ENCODE measurements at regions not wholly inside any gene's neighbourhood (a gene's known extent, or its start where the extent isn't known, plus 50 kb on each side); places are given as distances from the start of the nearest gene placed in this dataset.
"Not testable (repeated sequence)": the region's sequence is repeated elsewhere in the genome, so short reads cannot be mapped to it uniquely, and the experiment has no call there.

DNA sequence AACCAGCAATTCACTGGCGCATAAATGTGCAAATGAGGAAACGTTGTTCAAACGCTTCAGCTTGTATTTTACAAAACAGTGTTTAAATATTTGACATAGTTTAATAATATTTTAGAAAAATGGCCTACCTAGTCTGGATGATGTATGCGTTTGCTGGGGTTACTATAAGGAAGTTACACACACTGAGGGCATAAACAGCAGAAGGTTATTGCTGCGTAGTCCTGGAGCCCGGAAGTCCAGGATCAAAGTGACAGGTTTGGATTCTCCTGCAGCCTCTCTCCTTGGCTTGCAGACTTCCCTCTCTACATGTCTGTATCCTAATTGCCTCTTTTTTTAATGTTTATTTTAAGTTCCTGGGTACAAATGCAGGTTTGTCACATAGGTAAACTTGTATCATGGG is 106.0 kb upstream of the PABPC3 start:
- not testable (repeated sequence) for H3K4me3 ChIP-seq (ENCODE audit: low read length); DNase-seq (ENCODE audit: low read depth, low spot score)

DNA sequence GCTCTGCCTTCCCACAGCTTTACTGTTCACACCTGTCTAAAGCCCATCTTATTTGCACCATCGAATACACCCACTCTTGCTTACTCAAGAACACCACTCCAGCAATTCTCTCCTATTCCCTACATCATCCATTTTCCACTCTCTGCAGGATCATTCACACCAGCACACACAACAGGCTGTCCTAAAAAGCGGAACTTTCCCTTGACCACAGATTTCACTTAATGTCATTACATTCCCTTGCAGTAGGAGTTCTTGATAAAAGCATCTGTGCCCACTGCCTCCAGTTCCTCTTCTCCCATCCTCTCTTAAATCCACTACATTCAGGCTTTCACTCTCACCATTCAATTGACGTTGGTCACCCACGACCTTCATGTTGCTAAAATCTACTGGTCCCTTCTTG is 103.0 kb upstream of the PABPC3 start:
- DNase-seq (ENCODE audit: low read depth, low spot score): not testable (repeated sequence)

DNA sequence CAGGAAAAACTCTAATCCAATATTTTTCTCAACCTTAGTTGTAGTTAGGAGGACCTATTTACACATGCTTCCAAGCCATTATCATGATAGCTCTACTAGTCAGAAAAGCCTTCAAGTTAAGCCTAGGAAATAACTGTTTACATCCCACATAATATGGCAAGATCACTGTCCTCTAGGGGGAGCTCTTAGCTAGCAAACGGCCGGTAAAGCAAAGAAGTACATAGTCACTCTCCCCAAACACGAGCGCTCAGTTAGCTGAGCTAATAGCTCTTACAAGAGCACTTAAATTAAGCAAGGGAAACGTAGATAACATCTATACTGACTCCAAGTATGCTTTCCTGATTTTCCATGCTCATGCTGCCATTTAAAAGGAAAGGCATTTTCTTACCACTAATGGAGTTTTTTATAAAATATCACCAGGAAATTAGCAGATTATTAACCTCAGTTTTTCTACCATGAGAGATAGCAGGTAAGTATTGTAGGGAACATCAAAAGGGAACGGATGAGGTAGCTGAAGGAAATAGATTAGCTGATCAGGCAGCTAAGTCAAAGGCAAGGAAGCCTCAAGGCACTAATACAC is 100.6 kb upstream of the PABPC3 start:
- peak; percentile 81 for DNase-seq (ENCODE audit: low read depth, low spot score)
- H3K4me3 ChIP-seq (ENCODE audit: low read length): no peak overlapping the region

More for the DNA sequence above, 103.0 kb upstream of the PABPC3 start:
- not testable (repeated sequence) for H3K4me3 ChIP-seq (ENCODE audit: low read length)

DNA sequence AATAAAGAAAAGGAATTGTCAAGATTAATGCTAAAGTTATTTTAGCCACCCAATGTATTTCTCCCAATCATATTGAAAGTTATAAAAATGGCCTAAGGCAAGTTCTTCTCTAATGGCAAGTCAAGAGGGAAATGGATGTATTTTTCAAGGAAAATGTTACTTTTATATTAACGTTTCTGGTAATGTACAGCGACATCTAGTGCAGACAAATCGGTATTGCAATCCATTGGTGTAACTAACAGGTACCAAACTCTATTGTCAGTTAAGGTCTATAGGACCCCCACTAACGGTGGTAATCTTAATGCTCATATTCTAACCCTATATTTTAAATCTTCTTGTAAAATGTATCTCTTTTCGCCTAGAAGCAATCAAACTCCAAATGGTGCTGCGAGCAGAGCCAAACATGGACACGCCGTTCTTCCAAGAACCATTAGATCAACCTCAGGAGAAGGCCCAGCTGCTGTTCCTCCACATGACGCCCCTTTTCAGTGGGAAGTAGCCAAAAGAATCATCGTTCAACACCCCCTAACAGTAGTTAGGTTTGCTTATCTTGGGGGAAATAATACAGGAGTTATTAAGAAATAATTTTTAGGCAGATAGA is 98.5 kb upstream of the PABPC3 start:
- DNase-seq (ENCODE audit: low read depth, low spot score): peak; percentile 26
- H3K4me3 ChIP-seq (ENCODE audit: low read length): no peak overlapping the region

DNA sequence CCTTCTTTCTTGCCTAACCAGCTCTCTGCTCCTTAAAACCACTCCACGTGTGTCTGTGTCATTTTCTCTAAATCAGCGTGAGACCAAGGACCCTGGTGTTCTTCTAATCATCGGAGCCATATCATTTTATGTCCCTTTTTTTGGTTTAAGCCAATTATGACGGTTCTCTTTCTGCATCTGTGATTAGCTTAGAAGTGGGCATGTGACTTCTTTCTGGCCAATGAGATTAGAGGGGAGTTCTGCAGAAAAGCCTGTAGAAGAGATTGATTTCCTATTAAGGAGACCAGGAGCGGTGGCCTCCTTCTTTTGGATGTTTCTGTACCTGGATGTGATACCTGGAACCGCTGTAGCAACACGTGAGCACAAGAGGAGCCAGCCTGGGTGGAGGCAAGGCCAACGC is 97.5 kb upstream of the PABPC3 start:
- no peak for DNase-seq (ENCODE audit: low read depth, low spot score)
- H3K4me3 ChIP-seq (ENCODE audit: low read length): no peak overlapping the region

DNA sequence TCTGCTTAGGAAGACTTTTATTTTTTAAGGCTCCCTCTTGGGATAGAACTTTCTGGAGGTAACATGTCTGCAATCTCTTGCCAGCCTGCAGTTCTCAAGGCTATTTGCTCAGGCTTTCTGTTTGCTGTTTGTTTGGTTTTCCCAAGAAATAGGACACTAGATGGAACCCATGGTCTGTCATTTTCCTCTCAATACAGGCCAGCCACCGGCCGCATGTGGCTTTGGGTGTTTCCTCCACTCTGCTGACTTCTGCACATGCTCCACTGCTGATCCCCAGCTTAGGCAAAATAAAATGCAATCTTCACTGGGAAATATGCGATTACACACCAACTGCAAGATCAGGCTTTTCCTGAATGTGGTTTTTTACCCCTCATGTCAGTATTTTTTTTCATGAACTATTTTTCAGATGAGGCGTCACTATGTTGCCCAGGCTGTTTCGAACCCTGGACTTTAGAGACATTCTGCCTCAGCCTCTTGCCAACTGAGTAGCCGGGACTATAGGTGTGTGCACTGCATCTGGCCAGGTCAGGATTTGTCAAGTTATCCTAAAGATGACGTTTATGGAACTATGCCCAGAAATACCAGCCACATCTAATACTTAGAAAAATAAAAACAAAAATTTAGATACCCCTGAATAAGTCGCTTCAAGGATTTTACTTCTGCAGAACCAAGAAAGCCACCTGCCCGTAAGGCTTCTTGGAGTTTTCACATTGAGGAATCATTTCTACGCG is 94.3 kb upstream of the PABPC3 start:
- H3K4me3 ChIP-seq (ENCODE audit: low read length): no peak overlapping the region
- DNase-seq (ENCODE audit: low read depth, low spot score): no peak

DNA sequence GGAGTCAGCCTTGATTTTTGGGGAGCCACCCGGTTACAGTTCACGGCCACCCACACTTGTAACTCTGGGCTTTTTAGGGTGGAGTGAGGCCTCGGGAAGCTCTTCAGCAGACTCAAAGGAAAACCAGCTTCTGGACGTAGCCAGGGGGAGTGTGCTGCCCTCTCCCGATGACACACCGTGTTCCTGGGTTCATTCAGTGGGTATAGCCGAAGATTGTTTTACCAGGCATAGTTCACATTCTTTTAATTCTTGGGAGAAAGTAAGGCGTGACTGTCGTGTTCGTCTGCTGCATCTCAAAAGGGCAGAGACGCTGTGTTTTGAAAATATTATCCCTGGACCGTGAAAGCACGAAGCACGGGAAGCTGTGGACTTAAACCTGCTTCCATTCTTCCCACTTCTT is 93.6 kb upstream of the PABPC3 start:
- DNase-seq (ENCODE audit: low read depth, low spot score); H3K4me3 ChIP-seq (ENCODE audit: low read length): not testable (repeated sequence)

DNA sequence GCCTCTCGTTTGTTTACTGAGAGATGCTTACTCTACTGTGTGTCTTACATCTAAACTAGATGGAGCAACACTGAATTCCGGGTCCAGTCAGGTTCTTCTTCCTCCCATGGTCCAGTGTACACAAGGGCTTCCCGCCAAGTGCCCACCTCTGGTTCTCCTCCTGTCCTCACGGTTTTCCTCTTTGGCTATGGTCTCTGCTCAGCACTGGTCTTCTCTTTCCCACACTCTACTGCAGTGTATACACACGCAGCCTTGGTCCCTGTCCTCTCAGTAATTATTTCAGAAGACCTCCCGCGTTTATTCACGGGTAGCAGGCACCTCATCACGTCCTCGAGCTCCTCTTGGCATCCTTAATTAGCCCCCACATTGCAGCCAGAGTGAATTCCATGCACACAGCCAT is 91.4 kb upstream of the PABPC3 start:
- H3K4me3 ChIP-seq (ENCODE audit: low read length); DNase-seq (ENCODE audit: low read depth, low spot score): not testable (repeated sequence)

DNA sequence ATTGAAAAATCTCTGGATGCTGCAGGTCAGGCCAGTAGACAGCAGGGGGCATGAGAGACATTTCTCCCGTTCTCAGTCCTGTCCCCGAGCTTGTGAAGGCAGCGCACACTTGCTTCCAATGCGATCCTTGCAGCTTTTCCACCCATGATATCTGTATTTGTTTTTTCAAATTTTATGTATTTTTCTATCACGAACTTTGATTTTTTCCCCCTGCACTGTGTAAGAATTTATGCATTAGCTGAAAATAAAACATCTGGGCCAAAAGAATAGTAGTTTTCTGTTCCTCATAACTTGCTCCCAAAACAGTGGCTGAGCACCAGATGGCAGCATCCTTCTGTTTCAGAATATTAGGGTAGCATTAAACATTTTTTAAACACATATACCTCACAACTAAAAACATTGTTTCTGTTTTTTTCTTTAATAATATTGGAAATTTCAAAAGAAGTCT is 90.9 kb upstream of the PABPC3 start:
- H3K4me3 ChIP-seq (ENCODE audit: low read length): not testable (repeated sequence)
- DNase-seq (ENCODE audit: low read depth, low spot score): peak; percentile 4

DNA sequence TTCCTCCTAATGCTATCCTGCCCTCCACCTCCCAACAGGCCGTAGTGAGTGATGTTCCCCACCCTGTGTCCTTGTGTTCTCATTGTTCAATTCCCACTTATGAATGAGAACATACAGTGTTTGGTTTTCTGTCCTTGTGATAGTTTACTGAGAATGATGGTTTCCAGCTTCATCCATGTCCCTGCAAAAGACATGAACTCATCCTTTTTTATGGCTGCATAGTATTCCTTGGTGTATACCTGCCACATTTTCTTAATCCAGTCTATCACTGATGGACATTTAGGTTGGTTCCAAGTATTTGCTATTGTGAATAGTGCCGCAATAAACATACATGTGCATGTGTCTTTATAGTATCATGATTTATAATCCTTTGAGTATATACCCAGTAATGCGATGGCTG is 88.5 kb upstream of the PABPC3 start:
- DNase-seq (ENCODE audit: low read depth, low spot score); H3K4me3 ChIP-seq (ENCODE audit: low read length): not testable (repeated sequence)

DNA sequence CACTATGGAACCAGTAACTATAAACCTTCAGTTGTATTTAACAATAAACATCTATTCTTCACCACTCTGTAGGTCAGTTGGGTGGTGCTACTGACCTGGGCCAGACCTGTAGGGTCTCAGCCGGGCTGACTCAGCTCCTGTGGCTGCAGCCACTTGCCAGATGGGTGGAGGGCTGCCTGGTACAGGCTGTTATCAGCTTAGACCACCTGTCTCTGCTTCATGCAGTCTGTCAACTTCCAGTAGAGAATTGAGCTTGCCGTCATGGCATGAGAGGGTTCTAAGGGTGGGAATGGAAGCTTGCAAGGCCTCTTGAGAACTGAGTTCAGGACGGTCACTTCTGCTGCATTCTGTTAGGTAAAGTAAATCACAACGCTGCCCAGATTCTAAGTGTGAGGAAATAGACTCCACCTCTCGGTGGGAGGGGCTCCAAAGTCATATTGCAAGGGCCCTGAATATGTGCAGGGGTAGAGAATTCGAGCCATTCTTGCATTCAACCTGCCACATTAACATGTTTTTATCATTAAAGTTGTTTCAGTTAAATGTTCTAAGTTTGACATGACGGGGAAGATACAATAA is 81.5 kb upstream of the PABPC3 start:
- not testable (repeated sequence) for H3K4me3 ChIP-seq (ENCODE audit: low read length); DNase-seq (ENCODE audit: low read depth, low spot score)

DNA sequence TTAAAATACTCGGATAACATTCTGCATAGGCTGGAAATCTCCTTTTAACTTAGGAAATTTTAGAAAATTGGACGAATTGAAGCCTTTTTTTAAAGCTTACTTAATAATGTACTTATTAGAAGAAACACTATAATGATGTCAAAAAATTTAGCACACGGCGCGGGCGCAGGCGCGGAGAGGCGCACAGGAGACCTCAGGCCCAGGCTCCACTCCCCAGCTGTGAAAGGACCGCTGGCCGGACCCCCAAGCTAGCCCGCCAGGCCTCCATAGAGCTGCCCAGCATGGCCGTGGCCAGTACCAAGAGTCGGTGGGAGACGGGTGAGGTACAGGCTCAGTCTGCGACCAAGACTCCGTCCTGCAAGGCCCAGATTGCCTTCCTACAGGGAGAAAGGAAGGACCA is 78.8 kb upstream of the PABPC3 start:
- not testable (repeated sequence) for DNase-seq (ENCODE audit: low read depth, low spot score); H3K4me3 ChIP-seq (ENCODE audit: low read length)

DNA sequence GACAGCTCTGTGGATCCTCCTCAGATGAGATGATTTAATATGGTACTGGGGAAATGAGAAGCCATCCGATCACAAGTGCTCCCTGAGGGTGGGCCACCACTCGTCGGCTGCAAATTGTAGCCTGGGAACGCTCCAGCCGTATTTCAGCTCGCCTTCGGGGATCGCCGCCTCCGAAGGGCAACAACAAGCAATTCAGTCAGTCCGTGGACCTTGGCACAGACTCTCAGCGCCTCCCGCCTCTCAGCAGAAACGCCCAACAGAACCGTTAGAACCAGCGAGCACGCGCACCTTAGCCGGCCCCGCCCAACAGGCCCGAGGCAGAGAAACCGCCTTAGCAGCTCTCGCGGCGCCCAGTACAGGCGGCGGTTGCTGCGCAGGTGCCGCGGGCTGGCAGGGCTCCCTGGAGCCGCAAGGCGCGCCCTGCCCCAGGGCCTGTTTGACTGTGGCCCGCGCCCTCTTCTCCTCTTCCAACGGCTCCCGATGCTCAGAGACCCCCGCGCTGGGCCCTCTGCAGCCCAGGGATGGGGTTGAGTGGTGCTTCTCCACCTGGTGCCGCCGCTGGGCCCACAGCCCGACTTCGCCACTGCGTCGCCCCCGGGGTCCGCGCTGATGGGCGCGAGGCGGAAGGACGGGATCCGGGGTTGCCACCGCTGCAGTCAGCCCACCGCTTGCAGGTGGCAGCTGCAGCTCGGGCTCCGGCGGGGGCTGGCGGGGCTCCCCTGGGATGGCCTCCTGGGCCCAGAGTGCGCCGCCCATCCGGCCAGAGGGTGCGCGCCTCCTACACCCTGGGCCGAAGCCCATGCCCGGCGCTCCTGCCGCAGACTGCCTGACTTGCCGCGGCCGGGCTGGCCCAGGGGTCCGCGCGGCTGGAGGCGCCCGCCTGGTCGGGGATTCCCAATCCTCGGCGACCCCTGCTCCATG is 77.9 kb upstream of the PABPC3 start:
- DNase-seq (ENCODE audit: low read depth, low spot score); H3K4me3 ChIP-seq (ENCODE audit: low read length): not testable (repeated sequence)

DNA sequence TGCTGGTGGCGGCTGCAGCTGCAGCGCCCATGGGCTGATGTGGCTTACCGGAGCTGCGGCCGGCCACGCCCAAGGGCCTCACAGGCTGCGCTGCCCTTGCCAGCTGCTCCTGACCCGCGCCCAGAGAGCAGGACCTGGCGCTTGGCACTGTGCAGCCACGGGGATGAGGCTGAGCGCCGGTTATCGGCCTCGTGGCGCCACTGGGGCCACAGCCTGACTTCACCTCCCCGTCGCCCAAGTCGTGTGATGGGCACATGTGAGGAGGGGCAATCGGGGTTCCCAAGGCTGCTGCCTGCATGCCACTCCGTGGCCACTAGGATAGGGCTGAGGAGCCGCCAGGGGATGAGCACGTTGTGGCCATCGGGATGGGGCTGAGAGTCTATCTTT is 77.2 kb upstream of the PABPC3 start:
- DNase-seq (ENCODE audit: low read depth, low spot score): no peak
- H3K4me3 ChIP-seq (ENCODE audit: low read length): no peak overlapping the region

DNA sequence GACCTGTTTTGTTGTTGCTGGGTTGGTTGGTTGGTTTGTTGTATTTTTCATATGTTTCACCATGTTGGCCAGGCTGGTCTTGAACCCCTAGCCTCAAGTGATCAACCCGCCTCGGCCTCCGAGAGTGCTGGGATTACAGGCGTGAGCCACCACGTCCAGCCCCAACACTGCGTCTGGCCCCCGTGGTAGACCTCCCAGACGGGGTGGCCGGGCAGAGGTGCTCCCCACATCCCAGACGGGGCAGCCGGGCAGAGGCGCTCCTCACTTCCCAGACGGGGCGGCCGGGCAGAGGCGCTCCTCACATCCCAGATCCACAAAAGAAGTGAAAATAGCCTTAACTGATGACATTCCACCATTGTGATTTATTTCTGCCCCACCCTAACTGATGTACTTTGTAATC is 76.2 kb upstream of the PABPC3 start:
- H3K4me3 ChIP-seq (ENCODE audit: low read length); DNase-seq (ENCODE audit: low read depth, low spot score): not testable (repeated sequence)

DNA sequence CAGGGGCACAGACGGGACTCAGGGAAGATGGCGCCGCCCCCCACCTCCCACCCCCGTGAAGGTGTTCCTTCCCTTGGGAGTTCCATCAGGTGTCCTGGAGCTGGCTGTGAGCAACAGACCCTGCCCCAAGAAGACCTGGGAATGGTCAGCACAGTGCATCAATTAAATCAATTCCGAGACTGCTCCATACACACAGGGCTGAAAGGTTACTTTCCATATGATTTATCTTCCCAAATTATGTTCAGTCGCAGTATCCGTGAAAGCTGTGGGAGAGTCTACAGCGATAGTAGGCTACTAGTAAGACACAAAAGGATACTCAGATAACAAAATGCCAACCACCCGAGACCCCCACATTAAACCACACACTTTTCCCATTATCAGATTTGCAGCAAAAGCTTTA is 71.8 kb upstream of the PABPC3 start:
- no peak for DNase-seq (ENCODE audit: low read depth, low spot score)
- H3K4me3 ChIP-seq (ENCODE audit: low read length): no peak overlapping the region

DNA sequence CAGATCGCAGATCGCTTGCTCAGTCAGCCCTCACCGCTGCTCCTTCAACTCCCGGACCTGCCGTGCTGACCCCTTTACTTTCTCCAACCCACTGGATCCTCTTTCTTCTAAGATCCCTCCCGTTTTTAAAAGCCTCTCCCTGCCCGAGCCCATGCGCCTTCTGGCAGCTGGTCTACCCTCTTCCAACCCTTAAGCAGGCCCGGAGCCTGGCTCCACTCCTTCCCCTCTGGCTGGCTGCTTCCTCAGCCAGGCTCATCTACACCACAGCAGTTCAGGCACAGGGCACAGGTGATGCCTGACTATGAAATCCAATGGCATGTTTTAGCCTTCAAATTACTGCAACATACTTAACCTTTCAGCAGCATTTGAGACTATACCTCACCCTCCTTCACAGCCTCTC is 63.8 kb upstream of the PABPC3 start:
- DNase-seq (ENCODE audit: low read depth, low spot score): no peak
- no peak overlapping the region for H3K4me3 ChIP-seq (ENCODE audit: low read length)

DNA sequence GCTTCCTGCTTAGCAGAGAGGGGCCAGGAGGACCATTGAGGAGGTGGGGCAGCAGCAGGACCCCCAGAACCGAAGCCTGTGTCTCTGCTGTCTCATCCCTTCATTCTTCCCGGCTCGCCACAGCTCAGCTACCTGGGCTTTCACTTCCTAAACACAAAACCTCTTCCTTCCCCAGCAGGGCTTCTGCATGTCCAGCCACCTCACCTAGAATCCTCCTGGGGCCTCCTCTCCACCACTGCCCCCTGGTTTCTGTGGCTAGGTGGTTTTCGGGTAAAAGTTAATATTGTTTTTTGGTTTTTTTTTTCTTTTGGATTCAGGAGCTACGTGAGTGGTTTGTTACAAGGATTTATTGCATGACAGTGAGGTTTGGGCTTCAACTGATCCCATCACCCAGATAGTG is 61.8 kb upstream of the PABPC3 start:
- DNase-seq (ENCODE audit: low read depth, low spot score): no peak
- H3K4me3 ChIP-seq (ENCODE audit: low read length): no peak overlapping the region

DNA sequence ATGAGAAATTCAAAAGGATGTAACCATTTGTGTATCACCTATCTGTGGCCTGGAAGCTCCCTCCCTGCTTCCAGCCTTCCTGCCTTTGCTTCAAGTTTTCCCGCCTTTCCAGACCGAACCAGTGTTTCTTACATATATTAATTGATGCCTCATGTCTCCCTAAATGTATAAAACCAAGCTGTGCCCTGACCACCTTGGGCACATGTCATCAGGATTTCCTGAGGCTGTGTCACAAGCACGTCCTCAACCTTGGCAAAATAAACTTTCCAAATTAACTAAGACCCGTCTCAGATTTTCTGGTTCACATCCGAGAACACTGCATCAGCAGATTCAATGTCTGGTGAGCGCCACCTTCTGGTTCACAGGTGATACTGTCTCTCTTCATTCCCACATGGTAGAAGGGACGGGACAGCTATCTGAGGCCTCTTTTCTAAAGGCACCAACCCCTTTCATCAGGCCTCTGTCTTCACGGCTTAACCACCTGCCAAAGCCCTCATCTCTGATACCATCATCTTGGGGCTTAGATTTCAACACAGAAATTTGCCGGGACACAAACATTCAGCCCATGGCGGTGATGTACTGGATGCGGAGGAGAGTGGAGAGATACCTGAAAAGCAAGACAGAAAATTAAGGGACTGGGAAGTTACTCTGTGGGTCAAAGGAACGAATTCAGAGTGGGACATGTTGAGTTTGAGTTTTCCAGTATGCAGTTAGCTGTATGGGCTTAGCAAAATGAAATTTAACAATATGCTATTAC is 58.7 kb upstream of the PABPC3 start:
- no peak overlapping the region for H3K4me3 ChIP-seq (ENCODE audit: low read length)
- DNase-seq (ENCODE audit: low read depth, low spot score): peak; percentile 54

Measured in Jurkat, Clone E6-1 (cell line).